22Rv1 (cell line): ENCODE measurements at regions not wholly inside any gene's neighbourhood (a gene's known extent, or its start where the extent isn't known, plus 50 kb on each side); places are given as distances from the start of the nearest gene placed in this dataset.

ENCODE experiments used
- H3K27ac ChIP-seq: fragments of 450-650 bp; 2 replicates; pipeline ENCODE4 v1.5.1; 2017
- CTCF ChIP-seq: fragments of 450-650 bp; IDR thresholded peaks from 2 replicates; pipeline ENCODE4 v1.5.1; 2017; ENCODE audit warnings: mild to moderate bottlenecking
- ZFX ChIP-seq: fragments of 450-650 bp; IDR thresholded peaks from 2 replicates; pipeline ENCODE4 v1.6.1; 2017; ENCODE audit warnings: antibody characterized with exemption, borderline replicate concordance

GRCh38 chr4:123312116-123312515 lies 84.5 kb upstream of the SPRY1 start:
- no peak for TF ChIP-seq ZFX
- H3K27ac ChIP-seq = no peak overlapping the region

GRCh38 chr4:123312951-123313592 lies 83.5 kb upstream of the SPRY1 start:
- no peak overlapping the region for H3K27ac ChIP-seq
- no peak for TF ChIP-seq ZFX
- TF ChIP-seq CTCF = no peak

GRCh38 chr4:123315617-123316016 lies 81.0 kb upstream of the SPRY1 start:
- TF ChIP-seq CTCF (no peak), ZFX (no peak)
- H3K27ac ChIP-seq = no peak overlapping the region

- no peak overlapping the region for H3K27ac ChIP-seq
- TF ChIP-seq ZFX (no peak), CTCF (no peak)
These were observed 79.4 kb upstream of the SPRY1 start for GRCh38 chr4:123317211-123317610.

- no peak for TF ChIP-seq ZFX
- no peak for TF ChIP-seq CTCF
- no peak overlapping the region for H3K27ac ChIP-seq
These were observed 77.0 kb upstream of the SPRY1 start for GRCh38 chr4:123319639-123320038.

GRCh38 chr4:123323998-123324397 lies 72.6 kb upstream of the SPRY1 start:
- no peak overlapping the region for H3K27ac ChIP-seq
- TF ChIP-seq CTCF (no peak), ZFX (no peak)

- H3K27ac ChIP-seq = no peak overlapping the region
- TF ChIP-seq CTCF = no peak
- TF ChIP-seq ZFX = no peak
These were observed 71.3 kb upstream of the SPRY1 start for GRCh38 chr4:123325241-123325681.

GRCh38 chr4:123327346-123327745 lies 69.2 kb upstream of the SPRY1 start:
- H3K27ac ChIP-seq = no peak overlapping the region
- no peak for TF ChIP-seq CTCF
- TF ChIP-seq ZFX = no peak
